Mesendoderm (in vitro differentiated cells): ENCODE measurements at regions not wholly inside any gene's neighbourhood (a gene's known extent, or its start where the extent isn't known, plus 50 kb on each side); places are given as distances from the start of the nearest gene placed in this dataset.

Experiments used
- DNase-seq: peaks from one replicate; pipeline ENCODE4 v3.0.0; 2013
- H2AK5ac ChIP-seq: 2 replicates; pipeline ENCODE4 v1.6.1; 2013; ENCODE audit warnings: low read length, inconsistent platforms
- H2BK120ac ChIP-seq: 2 replicates; pipeline ENCODE4 v1.6.1; 2013; ENCODE audit warnings: low read depth, mild to moderate bottlenecking, low read length, moderate library complexity, mixed read lengths
- H2BK15ac ChIP-seq: replicated peaks from 2 replicates; pipeline ENCODE4 v1.6.1; 2013; ENCODE audit warnings: low read depth, mild to moderate bottlenecking, moderate library complexity
- H2BK5ac ChIP-seq: 2 replicates; pipeline ENCODE4 v1.6.1; 2013; ENCODE audit warnings: low read length, inconsistent platforms
- H3K18ac ChIP-seq: 2 replicates; pipeline ENCODE4 v1.6.1; 2013; ENCODE audit warnings: mild to moderate bottlenecking, low read length, mixed read lengths
- H3K23ac ChIP-seq: one replicate; pipeline ENCODE4 v1.6.1; 2013; ENCODE audit warnings: low read length
- H3K27ac ChIP-seq: 2 replicates; pipeline ENCODE4 v1.5.1; 2013; ENCODE audit warnings: low read depth, mild to moderate bottlenecking, inconsistent platforms, low read length, moderate library complexity
- H3K27me3 ChIP-seq: 2 replicates; pipeline ENCODE4 v1.6.1; 2013; ENCODE audit warnings: low read length, control low read depth, mild to moderate bottlenecking, inconsistent platforms; ENCODE audit not compliant: insufficient read depth, poor library complexity
- H3K36me3 ChIP-seq: 2 replicates; pipeline ENCODE4 v1.6.1; 2013; ENCODE audit warnings: low read length, inconsistent platforms; ENCODE audit not compliant: control insufficient read depth, insufficient read depth
- H3K4ac ChIP-seq: one replicate; pipeline ENCODE4 v1.6.1; 2013; ENCODE audit warnings: low read depth, mild to moderate bottlenecking, low read length, moderate library complexity
- H3K4me1 ChIP-seq: 2 replicates; pipeline ENCODE4 v1.6.1; 2013; ENCODE audit warnings: low read depth, low read length, inconsistent platforms; ENCODE audit not compliant: control insufficient read depth
- H3K4me2 ChIP-seq: 2 replicates; pipeline ENCODE4 v1.6.1; 2013; ENCODE audit warnings: low read length
- H3K4me3 ChIP-seq: 2 replicates; pipeline ENCODE4 v1.5.1; 2013; ENCODE audit warnings: mild to moderate bottlenecking, low read length
- H3K56ac ChIP-seq: one replicate; pipeline ENCODE4 v1.6.1; 2013; ENCODE audit warnings: low read length
- H3K79me1 ChIP-seq: 2 replicates; pipeline ENCODE4 v1.6.1; 2013; ENCODE audit warnings: low read length, inconsistent platforms
- H3K79me2 ChIP-seq: 2 replicates; pipeline ENCODE4 v1.6.1; 2013; ENCODE audit warnings: mild to moderate bottlenecking, low read length; ENCODE audit not compliant: control insufficient read depth, insufficient read depth
- H3K9ac ChIP-seq: 2 replicates; pipeline ENCODE4 v1.6.1; 2013; ENCODE audit warnings: low read length, inconsistent platforms
- H4K5ac ChIP-seq: one replicate; pipeline ENCODE4 v1.6.1; 2013; ENCODE audit warnings: low read length
- H4K8ac ChIP-seq: one replicate; pipeline ENCODE4 v1.6.1; 2013; ENCODE audit warnings: low read depth, mild to moderate bottlenecking, control low read depth, low read length, moderate library complexity
- WGBS: extraction: QIAGEN DNeasy Blood & Tissue Kit; methylation state at CpG from one replicate; pipeline ENCODE4 v1.1.7; 2013; ENCODE audit warnings: low lambda C conversion rate, missing lambda C conversion rate; ENCODE audit not compliant: insufficient coverage; ENCODE audit errors: extremely low coverage; 5-methylcytosine and 5-hydroxymethylcytosine counted together

DNA sequence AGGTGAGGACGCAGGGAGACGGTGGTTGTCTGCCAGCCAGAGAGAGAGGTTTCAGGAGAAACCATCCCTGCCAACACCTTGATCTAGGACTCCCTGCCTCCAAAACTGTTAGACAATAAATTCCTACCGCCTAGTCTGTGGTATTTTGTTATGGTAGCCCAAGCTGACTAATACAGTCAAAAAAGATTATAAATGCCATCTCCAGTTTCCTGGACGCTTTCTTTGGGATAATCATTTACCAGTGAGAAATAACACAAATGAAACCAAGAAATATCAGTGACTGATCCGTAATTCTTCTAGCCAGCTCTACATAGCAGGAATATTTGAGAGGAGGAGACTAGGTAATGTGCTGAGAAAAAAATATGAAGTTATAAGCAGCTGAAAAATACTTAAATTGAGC is 707.8 kb upstream of the LMCD1 start:
- Histone ChIP-seq H3K4me3 (no peak overlapping the region), H3K27me3 (no peaks in the 10 kb centered on the region), H3K79me1 (no peaks in the 10 kb centered on the region), H4K8ac (no peak overlapping the region), H3K4ac (no peak overlapping the region), H3K79me2 (no peaks in the 10 kb centered on the region), H3K18ac (no peak overlapping the region), H3K4me2 (no peak overlapping the region), H2AK5ac (no peak overlapping the region), H3K36me3 (no peaks in the 10 kb centered on the region), H4K5ac (no peak overlapping the region), H2BK15ac (no peak overlapping the region), H3K9ac (no peak overlapping the region), H2BK120ac (no peak overlapping the region), H3K56ac (no peak overlapping the region), H3K4me1 (peaks cover 5% of the 10 kb centered on the region), H2BK5ac (no peak overlapping the region), H3K27ac (no peak overlapping the region), H3K23ac (no peak overlapping the region)
- DNase-seq, result no peak
- no CpG with 5 or more reads among the region's 5 CpGs for WGBS

DNA sequence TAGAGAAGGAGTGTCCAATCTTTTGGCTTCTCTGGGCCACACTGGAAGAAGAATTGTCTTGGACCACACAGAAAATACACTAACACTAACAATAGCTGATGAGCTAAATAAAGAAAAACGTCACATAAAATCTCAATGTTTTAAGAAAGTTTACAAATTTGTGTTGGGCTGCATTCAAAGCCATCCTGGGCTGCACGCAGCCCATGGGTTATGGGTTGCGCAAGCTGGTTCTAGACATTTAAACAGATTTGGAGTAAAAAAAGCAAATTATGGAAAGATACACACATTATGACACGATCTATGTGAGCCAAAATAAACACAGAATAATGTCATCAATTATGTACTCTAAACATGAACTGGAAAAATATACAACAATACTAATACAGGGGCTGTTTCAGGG is 703.3 kb upstream of the LMCD1 start:
- no peak overlapping the region for H3K4me3 ChIP-seq

GRCh38 chr3:7800006-7800780 is 701.4 kb upstream of the LMCD1 start:
- Histone ChIP-seq H3K79me2 (no peaks in the 10 kb centered on the region), H3K79me1 (no peaks in the 10 kb centered on the region), H3K4me1 (no peaks in the 10 kb centered on the region), H2BK5ac (no peak overlapping the region), H3K27ac (no peak overlapping the region), H2BK15ac (peak overlapping the region; percentile 29), H2BK120ac (no peak overlapping the region), H4K5ac (no peak overlapping the region), H3K18ac (peak overlapping the region; percentile 73), H2AK5ac (no peak overlapping the region), H3K4me3 (no peak overlapping the region), H3K56ac (no peak overlapping the region), H4K8ac (no peak overlapping the region), H3K4ac (no peak overlapping the region), H3K23ac (no peak overlapping the region), H3K27me3 (no peaks in the 10 kb centered on the region), H3K9ac (no peak overlapping the region), H3K36me3 (no peaks in the 10 kb centered on the region), H3K4me2 (no peak overlapping the region)
- no CpG with 5 or more reads among the region's 4 CpGs for WGBS
- no peak for DNase-seq

More for the DNA sequence above, 703.3 kb upstream of the LMCD1 start:
- H3K18ac ChIP-seq, result no peak overlapping the region
- H3K4ac ChIP-seq, result no peak overlapping the region
- no peaks in the 10 kb centered on the region for H3K4me1 ChIP-seq
- no peak overlapping the region for H2BK15ac ChIP-seq
- no peak overlapping the region for H4K8ac ChIP-seq
- no peak overlapping the region for H3K4me2 ChIP-seq
- DNase-seq, result no peak
- no peak overlapping the region for H3K56ac ChIP-seq
- H2AK5ac ChIP-seq, result no peak overlapping the region
- H2BK5ac ChIP-seq, result no peak overlapping the region
- H4K5ac ChIP-seq, result no peak overlapping the region
- H2BK120ac ChIP-seq, result no peak overlapping the region
- H3K79me2 ChIP-seq, result no peaks in the 10 kb centered on the region
- no peak overlapping the region for H3K27ac ChIP-seq
- no peaks in the 10 kb centered on the region for H3K79me1 ChIP-seq
- no peak overlapping the region for H3K9ac ChIP-seq
- H3K36me3 ChIP-seq, result no peaks in the 10 kb centered on the region
- no CpG with 5 or more reads among the region's 4 CpGs for WGBS
- H3K23ac ChIP-seq, result no peak overlapping the region
- no peaks in the 10 kb centered on the region for H3K27me3 ChIP-seq

DNA sequence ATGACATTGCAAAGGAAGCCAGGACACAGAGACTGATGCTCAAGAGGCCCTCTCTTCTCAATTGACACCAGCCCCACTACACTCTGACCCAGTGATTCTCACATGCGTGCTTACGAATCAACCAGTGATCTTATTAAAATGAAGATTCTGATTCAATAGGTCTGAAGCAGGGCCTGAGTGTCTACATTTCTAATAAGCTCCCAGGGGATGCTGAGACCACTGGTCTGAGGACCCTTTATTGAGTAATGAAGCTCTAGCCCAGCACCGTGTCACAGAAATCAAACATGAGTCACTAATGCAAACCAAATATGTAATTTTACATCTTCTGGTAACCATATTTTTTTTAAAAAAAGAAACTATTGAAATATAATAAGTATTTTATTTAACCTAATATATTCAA is 689.1 kb upstream of the LMCD1 start:
- no peaks in the 10 kb centered on the region for H3K79me1 ChIP-seq
- H4K8ac ChIP-seq, result no peak overlapping the region
- no peak overlapping the region for H3K4me2 ChIP-seq
- H3K4me1 ChIP-seq, result no peaks in the 10 kb centered on the region
- H2BK120ac ChIP-seq, result no peak overlapping the region
- no peak overlapping the region for H2BK5ac ChIP-seq
- H3K36me3 ChIP-seq, result no peaks in the 10 kb centered on the region
- H3K27ac ChIP-seq, result no peak overlapping the region
- H2BK15ac ChIP-seq, result no peak overlapping the region
- H3K4ac ChIP-seq, result no peak overlapping the region
- no peak overlapping the region for H2AK5ac ChIP-seq
- H3K23ac ChIP-seq, result no peak overlapping the region
- H3K9ac ChIP-seq, result no peak overlapping the region
- H3K4me3 ChIP-seq, result no peak overlapping the region
- H3K18ac ChIP-seq, result peak overlapping the region; percentile 81
- no CpG with 5 or more reads among the region's 3 CpGs for WGBS
- H3K27me3 ChIP-seq, result no peaks in the 10 kb centered on the region
- DNase-seq, result no peak
- no peak overlapping the region for H4K5ac ChIP-seq
- H3K56ac ChIP-seq, result no peak overlapping the region
- H3K79me2 ChIP-seq, result no peaks in the 10 kb centered on the region

DNA sequence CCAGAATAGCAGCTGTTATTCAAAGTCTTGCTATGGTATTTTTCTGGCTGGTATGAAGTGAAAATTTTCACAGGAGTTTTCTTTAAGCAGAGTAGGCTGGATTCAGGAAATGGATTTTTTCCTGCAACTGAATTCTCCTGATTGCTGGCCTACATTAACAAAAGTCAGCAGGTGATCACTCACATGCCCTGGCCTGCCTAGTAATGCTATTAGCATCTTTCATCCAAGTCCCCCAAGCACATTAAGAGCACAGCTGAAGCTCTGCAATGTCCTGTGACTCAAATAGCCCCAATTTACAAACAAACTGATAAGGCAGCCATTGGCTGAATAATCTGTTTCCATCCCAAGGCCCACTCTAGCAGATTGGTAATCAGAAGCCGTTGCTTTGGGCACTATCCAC is 688.3 kb upstream of the LMCD1 start:
- H3K4ac ChIP-seq, result no peak overlapping the region
- no CpG with 5 or more reads among the region's 1 CpG for WGBS
- no peaks in the 10 kb centered on the region for H3K27me3 ChIP-seq

GRCh38 chr3:7817239-7817638 is 684.4 kb upstream of the LMCD1 start:
- Histone ChIP-seq H2BK5ac (no peak overlapping the region), H2BK120ac (no peak overlapping the region), H2AK5ac (no peak overlapping the region), H3K4ac (no peak overlapping the region), H3K23ac (no peak overlapping the region), H2BK15ac (no peak overlapping the region), H3K79me1 (no peaks in the 10 kb centered on the region), H3K36me3 (no peaks in the 10 kb centered on the region), H3K56ac (no peak overlapping the region), H3K79me2 (no peaks in the 10 kb centered on the region), H3K9ac (no peak overlapping the region), H3K27me3 (no peaks in the 10 kb centered on the region), H4K8ac (no peak overlapping the region), H3K4me1 (no peaks in the 10 kb centered on the region), H3K18ac (no peak overlapping the region), H3K27ac (no peak overlapping the region), H3K4me2 (no peak overlapping the region), H4K5ac (no peak overlapping the region), H3K4me3 (no peak overlapping the region)
- WGBS, result no CpG with 5 or more reads among the region's 3 CpGs
- no peak for DNase-seq

More for the DNA sequence above, 688.3 kb upstream of the LMCD1 start:
- no peak overlapping the region for H2BK5ac ChIP-seq
- DNase-seq, result peak; percentile 90
- H3K36me3 ChIP-seq, result no peaks in the 10 kb centered on the region
- H2BK15ac ChIP-seq, result no peak overlapping the region
- no peaks in the 10 kb centered on the region for H3K79me1 ChIP-seq
- no peak overlapping the region for H3K4me2 ChIP-seq
- no peak overlapping the region for H4K8ac ChIP-seq
- H3K4me1 ChIP-seq, result no peaks in the 10 kb centered on the region
- H3K79me2 ChIP-seq, result no peaks in the 10 kb centered on the region
- no peak overlapping the region for H4K5ac ChIP-seq
- no peak overlapping the region for H3K23ac ChIP-seq
- no peak overlapping the region for H3K18ac ChIP-seq
- H3K4me3 ChIP-seq, result no peak overlapping the region
- no peak overlapping the region for H3K27ac ChIP-seq
- no peak overlapping the region for H2BK120ac ChIP-seq
- no peak overlapping the region for H3K9ac ChIP-seq
- no peak overlapping the region for H2AK5ac ChIP-seq
- no peak overlapping the region for H3K56ac ChIP-seq
